Vagina (tissue), 2 donors: ENCODE measurements at regions not wholly inside any gene's neighbourhood (a gene's known extent, or its start where the extent isn't known, plus 50 kb on each side); places are given as distances from the start of the nearest gene placed in this dataset.

ENCODE experiments used
- CTCF ChIP-seq, 3 experiments: fragments of 450-650 bp in 2 of 3; fragments of 200-600 bp in 1 of 3; sonication (generic) in 1 of 3; IDR thresholded peaks; one replicate each; pipeline ENCODE4 v1.5.1; 2017 to 2019; ENCODE audit warnings: antibody characterized with exemption in 3 of 3, mild to moderate bottlenecking in 2 of 3, moderate library complexity in 2 of 3
- POLR2A ChIP-seq, 2 donors: fragments of 450-650 bp; IDR thresholded peaks; one replicate each; pipeline ENCODE4 v1.6.1; 2017; ENCODE audit warnings: antibody characterized with exemption in 2 of 2, mild to moderate bottlenecking in 2 of 2, moderate library complexity in 2 of 2

GRCh38 chr2:48817355-48817754 is 61.8 kb upstream of the LHCGR start:
- TF ChIP-seq CTCF (IDR thresholded peaks at IDR 0.05) (no peak), POLR2A (IDR thresholded peaks at IDR 0.05) (no peak)
